Uterus (tissue), 3 donors: ENCODE measurements at regions not wholly inside any gene's neighbourhood (a gene's known extent, or its start where the extent isn't known, plus 50 kb on each side); places are given as distances from the start of the nearest gene placed in this dataset.
"Not testable (repeated sequence)": the region's sequence is repeated elsewhere in the genome, so short reads cannot be mapped to it uniquely, and the experiment has no call there.

Experiments used
- DNase-seq, 2 donors: peaks; one replicate each; pipeline ENCODE4 v3.0.0-alpha.2; 2019 to 2020
- H3K27ac ChIP-seq, 2 donors: fragments of 200-600 bp; sonication (generic); 1 replicate in 1 of 2; 2 replicates in 1 of 2; pipeline ENCODE4 v1.5.1; 2016 to 2018
- H3K27me3 ChIP-seq, 2 donors: fragments of 200-600 bp; sonication (generic); one replicate each; pipeline ENCODE4 v1.5.1; 2018 to 2019; ENCODE audit warnings: control low read depth in 1 of 2
- H3K36me3 ChIP-seq, 2 donors: fragments of 200-600 bp; sonication (generic); one replicate each; pipeline ENCODE4 v1.5.1; 2019; ENCODE audit warnings: control low read depth in 1 of 2
- H3K4me1 ChIP-seq, 2 donors: fragments of 200-600 bp; sonication (generic); one replicate each; pipeline ENCODE4 v1.5.1; 2018 to 2019; ENCODE audit warnings: control low read depth in 1 of 2
- H3K4me3 ChIP-seq, 2 donors: fragments of 200-600 bp; sonication (generic); 1 replicate in 1 of 2; 2 replicates in 1 of 2; pipeline ENCODE4 v1.5.1; 2018 to 2019; ENCODE audit warnings: mild to moderate bottlenecking in 1 of 2
- H3K9me3 ChIP-seq, 2 donors: fragments of 200-600 bp; sonication (generic); one replicate each; pipeline ENCODE4 v1.5.1; 2019; ENCODE audit warnings: control low read depth in 1 of 2
- CTCF ChIP-seq, 4 experiments: fragments of 200-600 bp in 2 of 4; fragments of 450-650 bp in 2 of 4; sonication (generic) in 2 of 4; IDR thresholded peaks; one replicate each; pipeline ENCODE4 v1.5.1; 2016 to 2019; ENCODE audit warnings: antibody characterized with exemption in 4 of 4, mild to moderate bottlenecking in 2 of 4, moderate library complexity in 1 of 4
- POLR2A ChIP-seq, 2 donors: fragments of 450-650 bp; IDR thresholded peaks; one replicate each; pipeline ENCODE4 v1.6.1; 2016; ENCODE audit warnings: antibody characterized with exemption in 2 of 2, mild to moderate bottlenecking in 1 of 2, moderate library complexity in 1 of 2
- intact Hi-C: fragments of 100-400 bp; cut with DNase I; formaldehyde crosslinking; loops from one replicate; pipeline ENCODE4 v1.15.1; 2023; ENCODE audit warnings: low total_unique reads
- donor health status: DM: yes; HTN: yes; CAD: no.

GRCh38 chr7:81185072-81185471 is 266.2 kb upstream of the SEMA3C start:
- Histone ChIP-seq H3K9me3 (no peaks in the 10 kb centered on the region), H3K4me1 (no peaks in the 10 kb centered on the region), H3K36me3 (no peaks in the 10 kb centered on the region), H3K4me3 (no peak overlapping the region), H3K27ac (no peak overlapping the region), H3K27me3 (no peaks in the 10 kb centered on the region)
- TF ChIP-seq POLR2A (IDR thresholded peaks at IDR 0.05) (no peak), CTCF (IDR thresholded peaks at IDR 0.05) (no peak)
- intact Hi-C loops = no loop called here
- no peak for DNase-seq

GRCh38 chr7:81183326-81183725 is 264.5 kb upstream of the SEMA3C start:
- intact Hi-C loops = no loop called here
- DNase-seq = no peak

GRCh38 chr7:81182056-81182455 is 263.2 kb upstream of the SEMA3C start:
- intact Hi-C loops, H3K9me3 ChIP-seq, H3K4me1 ChIP-seq, H3K27me3 ChIP-seq, H3K27ac ChIP-seq, H3K36me3 ChIP-seq, DNase-seq, H3K4me3 ChIP-seq: not testable (repeated sequence)

More at GRCh38 chr7:81183326-81183725, 264.5 kb upstream of the SEMA3C start:
- H3K27ac ChIP-seq = no peak overlapping the region
- no peak overlapping the region for H3K4me3 ChIP-seq
- H3K4me1 ChIP-seq = no peaks in the 10 kb centered on the region
- no peaks in the 10 kb centered on the region for H3K36me3 ChIP-seq
- no peaks in the 10 kb centered on the region for H3K27me3 ChIP-seq
- TF ChIP-seq CTCF (IDR thresholded peaks at IDR 0.05) (no peak), POLR2A (IDR thresholded peaks at IDR 0.05) (no peak)
- no peaks in the 10 kb centered on the region for H3K9me3 ChIP-seq

GRCh38 chr7:81181066-81181465 is 262.2 kb upstream of the SEMA3C start:
- Histone ChIP-seq H3K27me3 (no peaks in the 10 kb centered on the region), H3K4me3 (no peak overlapping the region), H3K27ac (no peak overlapping the region), H3K36me3 (no peaks in the 10 kb centered on the region), H3K9me3 (no peaks in the 10 kb centered on the region), H3K4me1 (no peaks in the 10 kb centered on the region)
- DNase-seq = no peak
- intact Hi-C loops = no loop called here
- TF ChIP-seq POLR2A (IDR thresholded peaks at IDR 0.05) = no peak
- TF ChIP-seq CTCF (IDR thresholded peaks at IDR 0.05) = no peak

GRCh38 chr7:81180573-81180972 is 261.7 kb upstream of the SEMA3C start:
- intact Hi-C loops = no loop called here
- H3K4me3 ChIP-seq = no peak overlapping the region
- TF ChIP-seq CTCF (IDR thresholded peaks at IDR 0.05) = no peak
- no peak for TF ChIP-seq POLR2A (IDR thresholded peaks at IDR 0.05)
- H3K4me1 ChIP-seq = no peaks in the 10 kb centered on the region
- no peaks in the 10 kb centered on the region for H3K9me3 ChIP-seq
- H3K27ac ChIP-seq = no peak overlapping the region
- no peak for DNase-seq
- H3K27me3 ChIP-seq = no peaks in the 10 kb centered on the region
- no peaks in the 10 kb centered on the region for H3K36me3 ChIP-seq

GRCh38 chr7:81175275-81175940 is 256.6 kb upstream of the SEMA3C start:
- Histone ChIP-seq H3K36me3 (no peaks in the 10 kb centered on the region), H3K27me3 (no peaks in the 10 kb centered on the region), H3K9me3 (no peaks in the 10 kb centered on the region), H3K4me3 (no peak overlapping the region), H3K27ac (no peak overlapping the region), H3K4me1 (no peaks in the 10 kb centered on the region)
- intact Hi-C loops = no loop called here
- DNase-seq = no peak
- TF ChIP-seq CTCF (IDR thresholded peaks at IDR 0.05) (no peak), POLR2A (IDR thresholded peaks at IDR 0.05) (no peak)
